ENCODE measurements at regions not wholly inside any gene's neighbourhood (a gene's known extent, or its start where the extent isn't known, plus 50 kb on each side); places are given as distances from the start of the nearest gene placed in this dataset.

- TF ChIP-seq ZBTB33 (IDR thresholded peaks at IDR 0.05; ENCODE audit: extremely low read depth, insufficient replicate concordance, low read length) (no peak), EZH2 (IDR thresholded peaks at IDR 0.05) (no peak), FOSL1 (IDR thresholded peaks at IDR 0.05; ENCODE audit: low read depth) (no peak)
Observed at GRCh38 chr6:168247443-168248147, 72.0 kb downstream of the DACT2 start (continued).

DNA sequence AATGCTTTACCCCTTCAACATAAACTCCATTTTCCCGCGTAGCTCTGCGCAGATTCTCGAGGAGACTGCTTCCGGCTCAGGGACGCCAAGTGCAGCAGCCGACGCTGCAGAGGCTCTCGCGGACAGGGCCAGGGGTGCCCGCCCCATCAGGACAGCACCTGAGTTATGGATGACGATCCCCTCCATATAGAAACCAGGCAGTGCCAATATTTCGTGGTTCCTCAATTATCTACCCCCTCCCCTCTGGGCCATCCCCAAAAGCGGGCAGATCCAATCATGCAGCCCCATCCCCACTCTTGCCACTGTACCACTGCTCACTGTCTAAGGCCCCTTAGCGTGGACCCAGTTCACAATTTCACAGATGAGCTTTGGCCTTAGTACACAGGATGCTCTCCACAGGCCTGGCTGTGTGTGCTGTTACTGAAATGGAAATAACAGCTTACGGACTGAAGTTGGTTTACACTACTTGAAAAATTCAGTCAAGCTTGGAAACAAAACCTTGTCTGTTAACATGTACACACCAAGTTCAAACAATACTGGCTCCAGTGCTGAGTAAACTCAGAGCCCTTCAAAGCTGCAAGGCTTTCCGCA, 74.5 kb downstream of the DACT2 start:
- no peaks in the 10 kb centered on the region for H3K79me2 ChIP-seq (ENCODE audit: insufficient read depth, low read length)
- H3K4me1 ChIP-seq (ENCODE audit: control insufficient read depth in 1 of 2, insufficient read depth in 2 of 2, low read length in 2 of 2), result no peaks in the 10 kb centered on the region
- H3K9ac ChIP-seq (ENCODE audit: low read length), result no peak overlapping the region
- H3K27me3 ChIP-seq (ENCODE audit: insufficient read depth, low read length), result peaks cover 41% of the 10 kb centered on the region
- RAD21 ChIA-PET (ENCODE audit: low non-redundant PET in 1 of 2, low total read pairs in 2 of 2, uncharacterized antibody in 2 of 2, unreplicated experiment in 2 of 2), result no interaction called here
- no peaks in the 10 kb centered on the region for H4K20me1 ChIP-seq (ENCODE audit: insufficient read depth)
- no TSS peak for BruUV-seq (replicated peaks)
- H3K9me3 ChIP-seq (ENCODE audit: control insufficient read depth in 1 of 2, insufficient read depth in 1 of 2, low read depth in 1 of 2, low read length in 2 of 2), result no peaks in the 10 kb centered on the region
- H3K27ac ChIP-seq (ENCODE audit: low read depth, low read length), result no peak overlapping the region
- intact Hi-C loops (cut with micrococcal nuclease), result no loop called here
- ATAC-seq (no peak), DNase-seq (ENCODE audit: low read depth, low spot score) (no peak)
- CTCF ChIA-PET, result no interaction called here
- H3K9me2 ChIP-seq (ENCODE audit: insufficient read depth), result no peaks in the 10 kb centered on the region
- H3K36me3 ChIP-seq (ENCODE audit: control insufficient read depth in 1 of 2, insufficient read depth in 2 of 2, low read length in 2 of 2), result no peaks in the 10 kb centered on the region
- H3K4me2 ChIP-seq (ENCODE audit: low read length), result no peak overlapping the region
- POLR2A ChIA-PET, result no interaction called here
- TF ChIP-seq CBX3 (IDR thresholded peaks at IDR 0.05; ENCODE audit: low read depth), result no peak
- no peak for TF ChIP-seq ZNF274 (IDR thresholded peaks at IDR 0.05; ENCODE audit: low read depth, low read length)
- TF ChIP-seq JUND (IDR thresholded peaks at IDR 0.05), result no peak
- no peak for TF ChIP-seq SIN3A (IDR thresholded peaks at IDR 0.05; ENCODE audit: low read depth)
- no peak for TF ChIP-seq SP1 (IDR thresholded peaks at IDR 0.05; ENCODE audit: low read depth)
- TF ChIP-seq TCF7L2 (IDR thresholded peaks at IDR 0.05; ENCODE audit: borderline replicate concordance, extremely low read depth, insufficient read depth, insufficient read length), result no peak
- no peak for TF ChIP-seq RAD21 (IDR thresholded peaks at IDR 0.05; ENCODE audit: low read depth)
- no peak for TF ChIP-seq CEBPB (IDR thresholded peaks at IDR 0.05; ENCODE audit: low read depth)
- no peak for TF ChIP-seq ZBTB33 (IDR thresholded peaks at IDR 0.05; ENCODE audit: extremely low read depth, insufficient replicate concordance, low read length)
- TF ChIP-seq ZFX (IDR thresholded peaks at IDR 0.05), result no peak
- TF ChIP-seq SRF (IDR thresholded peaks at IDR 0.05; ENCODE audit: low read depth), result no peak
- no peak for TF ChIP-seq POLR2AphosphoS5 (IDR thresholded peaks at IDR 0.05; ENCODE audit: low read depth, low read length)
- no peak for TF ChIP-seq EZH2 (IDR thresholded peaks at IDR 0.05)
- TF ChIP-seq EZH2phosphoT487 (IDR thresholded peaks at IDR 0.05; ENCODE audit: borderline replicate concordance), result no peak
- no peak for TF ChIP-seq FOSL1 (IDR thresholded peaks at IDR 0.05; ENCODE audit: low read depth)
- TF ChIP-seq MAX (IDR thresholded peaks at IDR 0.05), result no peak
- no peak overlapping the region for H2AFZ ChIP-seq (ENCODE audit: low read depth, low read length, poor library complexity, severe bottlenecking)
- H3K4me3 ChIP-seq (replicated peaks in 1 of 2; ENCODE audit: low read depth in 1 of 2, low read length in 2 of 2), result no peak overlapping the region
